MM.1S (cell line): ENCODE measurements at regions not wholly inside any gene's neighbourhood (a gene's known extent, or its start where the extent isn't known, plus 50 kb on each side); places are given as distances from the start of the nearest gene placed in this dataset.
"Not testable (repeated sequence)": the region's sequence is repeated elsewhere in the genome, so short reads cannot be mapped to it uniquely, and the experiment has no call there.

Source experiments
- DNase-seq: peaks from one replicate; pipeline ENCODE4 v3.0.0-alpha.2; 2015
- H2AFZ ChIP-seq: fragments of 300-600 bp; sonication (generic); 2 replicates; pipeline ENCODE4 v1.6.0; 2016; ENCODE audit warnings: antibody characterized with exemption, low read length
- H3F3A ChIP-seq: fragments of 300-600 bp; sonication (generic); 2 replicates; pipeline ENCODE4 v1.6.1; 2016; ENCODE audit warnings: mild to moderate bottlenecking, antibody characterized with exemption, low read length, moderate library complexity, mixed read lengths; ENCODE audit not compliant: insufficient read depth
- H3K27ac ChIP-seq: fragments of 300-600 bp; sonication (generic); 2 replicates; pipeline ENCODE4 v1.5.1; 2016; ENCODE audit warnings: mild to moderate bottlenecking, low read length
- H3K27me3 ChIP-seq: fragments of 300-600 bp; sonication (generic); replicated peaks from 2 replicates; pipeline ENCODE4 v1.6.0; 2016; ENCODE audit warnings: low read length; ENCODE audit not compliant: insufficient read depth
- H3K36me3 ChIP-seq: fragments of 300-600 bp; sonication (generic); replicated peaks from 2 replicates; pipeline ENCODE4 v1.6.1; 2016; ENCODE audit warnings: mild to moderate bottlenecking, low read length, mixed read lengths; ENCODE audit not compliant: insufficient read depth
- H3K4me1 ChIP-seq: fragments of 300-600 bp; sonication (generic); 2 replicates; pipeline ENCODE4 v1.6.1; 2016; ENCODE audit warnings: low read length, mixed read lengths
- H3K4me2 ChIP-seq: fragments of 300-600 bp; sonication (generic); 2 replicates; pipeline ENCODE4 v1.6.0; 2016; ENCODE audit warnings: low read depth, low read length
- H3K4me3 ChIP-seq: fragments of 300-600 bp; sonication (generic); 2 replicates; pipeline ENCODE4 v1.5.1; 2016; ENCODE audit warnings: low read length, mixed read lengths
- H3K79me2 ChIP-seq: fragments of 300-600 bp; sonication (generic); 2 replicates; pipeline ENCODE4 v1.6.1; 2016; ENCODE audit warnings: mixed run types, low read length, mixed read lengths
- H3K9ac ChIP-seq: fragments of 300-600 bp; sonication (generic); 2 replicates; pipeline ENCODE4 v1.6.1; 2016; ENCODE audit warnings: low read length, mixed read lengths
- H3K9me2 ChIP-seq: fragments of 300-600 bp; sonication (generic); replicated peaks from 2 replicates; pipeline ENCODE4 v1.6.1; 2016; ENCODE audit warnings: mild to moderate bottlenecking, low read length, mixed read lengths; ENCODE audit not compliant: insufficient read depth
- H3K9me3 ChIP-seq: fragments of 300-600 bp; sonication (generic); replicated peaks from 2 replicates; pipeline ENCODE4 v1.6.1; 2016; ENCODE audit warnings: mild to moderate bottlenecking, low read length, mixed read lengths; ENCODE audit not compliant: insufficient read depth
- H4K20me1 ChIP-seq: fragments of 300-600 bp; sonication (generic); 2 replicates; pipeline ENCODE4 v1.6.1; 2016; ENCODE audit warnings: mild to moderate bottlenecking, low read length, moderate library complexity, mixed read lengths; ENCODE audit not compliant: insufficient read depth
- CTCF ChIP-seq: fragments of 300-600 bp; sonication (generic); IDR thresholded peaks from 2 replicates; pipeline ENCODE4 v1.5.1; 2016; ENCODE audit warnings: antibody characterized with exemption, low read length, mixed read lengths
- EZH2 ChIP-seq: fragments of 300-600 bp; sonication (generic); optimal IDR thresholded peaks from 2 replicates; pipeline ENCODE3; 2017; ENCODE audit warnings: low read depth, mild to moderate bottlenecking, antibody characterized with exemption, low read length, mixed read lengths
- EZH2phosphoT487 ChIP-seq: fragments of 300-600 bp; sonication (generic); IDR thresholded peaks from 2 replicates; pipeline ENCODE4 v1.6.1; 2018; ENCODE audit warnings: antibody characterized with exemption, low read length

GRCh38 chr2:111669928-111670695 is 213.9 kb downstream of the ANAPC1 start:
- peak overlapping the region; percentile 30 for H3K4me2 ChIP-seq
- peak overlapping the region; percentile 8; the same call in 1 of the 2 replicates for H3K9ac ChIP-seq
- H3K4me1 ChIP-seq = peaks cover 36% of the 10 kb centered on the region
- no peak overlapping the region for H3K4me3 ChIP-seq
- no peak for TF ChIP-seq EZH2
- TF ChIP-seq CTCF = no peak
- no peak for TF ChIP-seq EZH2phosphoT487
- no peaks in the 10 kb centered on the region for H3K36me3 ChIP-seq
- peak overlapping the region; percentile 62 for H3K27ac ChIP-seq
- no peaks in the 10 kb centered on the region for H4K20me1 ChIP-seq
- H2AFZ ChIP-seq = no peak overlapping the region
- no peaks in the 10 kb centered on the region for H3K9me3 ChIP-seq
- peaks cover 10% of the 10 kb centered on the region for H3F3A ChIP-seq
- no peaks in the 10 kb centered on the region for H3K9me2 ChIP-seq
- no peaks in the 10 kb centered on the region for H3K79me2 ChIP-seq
- DNase-seq = no peak
- H3K27me3 ChIP-seq = no peaks in the 10 kb centered on the region

- Histone ChIP-seq H4K20me1 (no peaks in the 10 kb centered on the region), H3K79me2 (no peaks in the 10 kb centered on the region), H3K4me3 (no peak overlapping the region), H3K9ac (peak overlapping the region; percentile 8; the same call in 1 of the 2 replicates), H3K27me3 (no peaks in the 10 kb centered on the region), H3K4me2 (peak overlapping the region; percentile 30), H3K9me3 (no peaks in the 10 kb centered on the region), H2AFZ (0 out of 2 replicates have a peak overlapping the region, but pooled peaks have one; percentile 16), H3F3A (peaks cover 16% of the 10 kb centered on the region), H3K27ac (peak overlapping the region; percentile 62), H3K9me2 (no peaks in the 10 kb centered on the region), H3K4me1 (peaks cover 42% of the 10 kb centered on the region), H3K36me3 (no peaks in the 10 kb centered on the region)
- TF ChIP-seq EZH2 (no peak), EZH2phosphoT487 (no peak), CTCF (no peak)
- peak; percentile 73 for DNase-seq
These were observed 213.2 kb downstream of the ANAPC1 start for GRCh38 chr2:111670776-111671175.

- Histone ChIP-seq H2AFZ (no peak overlapping the region), H4K20me1 (no peaks in the 10 kb centered on the region), H3K9me3 (no peaks in the 10 kb centered on the region), H3K9me2 (no peaks in the 10 kb centered on the region), H3K27ac (peak overlapping the region; percentile 62; the same call in 1 of the 2 replicates), H3K4me1 (peaks cover 50% of the 10 kb centered on the region), H3K36me3 (no peaks in the 10 kb centered on the region), H3K4me2 (no peak overlapping the region), H3K9ac (0 out of 2 replicates have a peak overlapping the region, but pooled peaks have one; percentile 8), H3F3A (peaks cover 24% of the 10 kb centered on the region), H3K79me2 (no peaks in the 10 kb centered on the region), H3K27me3 (no peaks in the 10 kb centered on the region), H3K4me3 (no peak overlapping the region)
- peak; percentile 36 for DNase-seq
- TF ChIP-seq EZH2phosphoT487 (no peak), CTCF (no peak), EZH2 (no peak)
These were observed 212.4 kb downstream of the ANAPC1 start for GRCh38 chr2:111671426-111672150.

- Histone ChIP-seq H3F3A (peaks cover 28% of the 10 kb centered on the region), H3K4me1 (peaks cover 61% of the 10 kb centered on the region)
- H3K4me3 ChIP-seq, H3K9me3 ChIP-seq, H3K27ac ChIP-seq, DNase-seq, H3K4me2 ChIP-seq, H3K79me2 ChIP-seq, H3K36me3 ChIP-seq, H2AFZ ChIP-seq, H3K9me2 ChIP-seq, H3K9ac ChIP-seq, H3K27me3 ChIP-seq, H4K20me1 ChIP-seq: not testable (repeated sequence)
These were observed 211.4 kb downstream of the ANAPC1 start for GRCh38 chr2:111672641-111673040.
